ENCODE measurements at regions not wholly inside any gene's neighbourhood (a gene's known extent, or its start where the extent isn't known, plus 50 kb on each side); places are given as distances from the start of the nearest gene placed in this dataset.

DNA sequence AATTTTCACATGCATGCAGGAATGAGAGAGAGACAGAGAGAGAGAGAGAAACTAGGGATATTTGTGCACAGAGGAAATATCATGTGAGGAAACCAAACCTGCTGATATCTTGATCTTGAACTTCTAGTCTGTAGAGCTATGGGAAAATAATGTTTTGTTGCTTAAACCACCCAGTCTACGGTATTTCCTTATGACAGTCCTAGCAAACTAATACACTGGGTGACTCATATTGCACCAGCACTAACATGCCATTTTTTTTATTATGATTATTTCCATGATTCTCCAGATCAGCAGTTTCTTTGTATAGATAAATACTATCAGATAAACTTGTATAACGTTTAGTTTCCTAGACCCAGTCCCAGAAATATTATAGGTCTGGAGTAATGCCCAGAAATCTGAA, 1259.0 kb downstream of the ZPLD1 start:
- no peak for DNase-seq

DNA sequence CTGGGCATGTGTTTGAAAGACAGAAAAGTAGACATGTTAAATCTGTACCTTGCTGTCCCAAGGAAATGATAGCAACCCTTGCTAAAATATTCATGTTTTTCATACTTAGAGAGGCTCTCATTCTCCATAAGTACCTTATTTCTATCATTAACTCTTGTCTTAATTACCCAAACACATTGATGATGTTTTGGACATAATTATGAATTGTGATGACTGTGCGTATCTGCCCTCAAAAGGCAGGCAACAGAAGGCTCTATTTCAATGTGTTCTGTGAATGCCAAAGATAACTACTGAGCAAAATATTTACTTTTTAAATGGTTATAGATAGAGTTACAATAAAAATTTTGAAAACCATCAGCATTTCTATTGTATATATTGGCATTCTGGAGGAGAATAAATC, 1263.8 kb downstream of the ZPLD1 start:
- no peak for DNase-seq

DNA sequence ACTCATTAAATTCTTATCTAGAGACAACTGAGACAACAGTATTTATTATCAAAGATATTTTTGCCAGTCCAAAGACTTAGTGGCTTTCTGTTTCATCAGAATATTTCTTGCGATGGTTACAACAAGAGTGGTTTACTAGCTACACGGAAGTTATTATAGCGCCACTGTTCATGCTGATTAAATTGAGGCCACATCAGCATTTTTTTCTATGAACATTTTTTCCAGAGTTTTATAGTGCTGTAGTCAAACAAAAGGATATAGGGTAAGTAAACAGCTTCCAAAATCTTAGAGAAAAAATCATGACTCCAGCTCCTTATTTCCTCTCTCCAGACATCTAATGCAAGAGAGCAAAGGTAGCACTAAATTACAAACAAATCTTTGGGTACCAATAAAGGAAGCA, 1264.4 kb downstream of the ZPLD1 start:
- no peak for DNase-seq

DNA sequence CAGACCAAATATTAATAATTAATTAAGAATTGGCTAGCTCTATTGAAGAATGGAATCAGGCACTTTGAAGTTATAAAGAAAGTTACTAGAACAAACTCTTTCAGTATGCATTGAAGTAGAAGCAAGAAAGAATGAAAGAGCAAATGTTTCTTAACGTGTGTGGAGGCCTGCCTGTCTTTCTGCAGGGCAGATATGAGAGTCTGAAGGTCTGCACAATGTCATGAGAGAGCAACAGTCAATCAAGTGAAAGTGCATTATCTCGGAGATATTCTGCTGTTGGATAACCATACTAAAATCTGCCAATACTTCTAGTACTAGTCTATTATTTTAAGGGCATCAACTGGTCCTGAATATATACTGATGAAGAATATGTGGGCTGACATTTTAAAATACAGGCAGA, 1270.8 kb downstream of the ZPLD1 start:
- DNase-seq, result no peak

DNA sequence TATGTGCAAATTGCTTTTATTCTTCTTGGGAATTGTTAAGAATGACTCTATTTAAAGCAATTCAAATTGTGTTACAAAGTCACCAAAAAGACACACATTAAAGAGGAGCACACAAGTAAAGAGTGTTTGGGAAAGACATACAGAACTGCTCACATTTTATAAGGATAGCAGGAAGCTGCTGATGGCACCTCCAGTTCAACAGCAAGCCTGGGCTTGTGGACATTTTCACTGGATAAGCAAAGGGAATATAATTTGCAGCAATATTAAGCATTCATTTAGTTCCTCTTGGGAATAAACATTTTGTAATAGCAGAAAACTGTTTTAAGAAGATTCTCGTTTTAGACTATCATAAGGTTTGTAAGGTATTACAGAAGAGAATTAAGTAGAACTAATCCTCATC, 1271.9 kb downstream of the ZPLD1 start:
- no peak for DNase-seq

DNA sequence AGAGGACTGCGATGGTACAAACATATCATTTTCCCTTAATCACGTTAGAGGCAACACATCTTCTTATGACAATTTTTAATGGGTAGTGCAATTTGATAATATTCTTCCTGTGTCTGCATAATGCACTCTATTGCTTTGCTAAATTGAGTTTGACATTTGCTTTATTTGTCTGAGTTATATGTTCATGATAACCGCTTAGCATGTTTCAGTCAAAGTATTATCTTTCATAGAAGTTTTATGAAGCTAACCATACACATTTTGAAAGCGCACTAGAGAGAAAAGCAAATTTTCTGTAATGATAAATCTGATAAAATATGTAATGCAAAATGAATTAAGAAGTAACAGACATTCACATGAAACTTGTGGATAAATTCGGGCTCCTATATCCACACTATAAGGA, 1276.9 kb downstream of the ZPLD1 start:
- no peak for DNase-seq

DNA sequence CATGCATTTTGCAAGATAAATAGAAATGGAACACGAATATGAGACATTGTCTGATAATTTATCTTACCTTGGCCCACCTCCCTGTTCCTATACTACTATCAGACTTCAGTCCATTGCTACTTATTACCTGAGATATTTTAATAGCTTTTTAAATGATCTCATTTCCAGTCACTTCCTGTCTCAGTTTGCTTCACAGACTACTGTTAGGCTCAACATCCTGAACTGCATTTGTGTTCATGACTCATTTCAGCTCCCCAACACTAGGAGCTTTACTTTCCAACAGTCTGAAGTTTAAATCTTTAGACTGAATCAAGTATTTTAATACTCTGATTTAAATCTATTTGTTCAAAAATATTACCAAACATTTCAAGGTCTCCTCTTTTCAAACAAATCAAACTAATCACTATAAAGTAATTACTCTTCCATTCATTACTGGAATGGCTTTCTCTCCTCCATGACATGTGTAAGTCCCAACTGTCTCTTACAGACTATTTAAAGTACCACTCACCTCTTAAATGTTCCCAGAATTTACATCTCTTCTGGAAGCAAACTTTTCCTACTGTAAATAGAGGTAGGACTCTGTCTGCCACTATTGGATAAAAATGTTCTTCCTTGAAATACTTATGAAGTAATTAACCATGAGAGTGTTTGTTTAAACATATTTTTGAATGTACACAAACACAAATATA, 1277.6 kb downstream of the ZPLD1 start:
- DNase-seq, result no peak

DNA sequence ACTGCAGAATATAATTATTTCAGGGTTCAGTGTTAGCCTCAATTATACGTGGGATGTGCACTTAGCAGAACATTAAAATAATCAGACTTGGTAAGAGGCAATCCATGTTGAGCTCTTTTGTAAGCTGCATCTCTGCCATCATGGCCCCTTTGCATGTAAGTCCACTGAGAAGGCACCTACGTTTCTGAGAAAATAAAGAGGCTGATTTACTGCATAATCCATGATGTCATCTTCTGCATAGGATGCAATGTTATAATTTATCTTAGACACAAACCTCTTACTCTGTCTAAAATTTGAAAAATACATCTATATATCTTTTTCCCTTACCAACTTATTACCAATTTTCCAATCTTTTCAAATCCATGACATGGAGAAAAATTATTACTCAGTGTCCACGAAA, 1294.7 kb downstream of the ZPLD1 start:
- no peak for DNase-seq

DNA sequence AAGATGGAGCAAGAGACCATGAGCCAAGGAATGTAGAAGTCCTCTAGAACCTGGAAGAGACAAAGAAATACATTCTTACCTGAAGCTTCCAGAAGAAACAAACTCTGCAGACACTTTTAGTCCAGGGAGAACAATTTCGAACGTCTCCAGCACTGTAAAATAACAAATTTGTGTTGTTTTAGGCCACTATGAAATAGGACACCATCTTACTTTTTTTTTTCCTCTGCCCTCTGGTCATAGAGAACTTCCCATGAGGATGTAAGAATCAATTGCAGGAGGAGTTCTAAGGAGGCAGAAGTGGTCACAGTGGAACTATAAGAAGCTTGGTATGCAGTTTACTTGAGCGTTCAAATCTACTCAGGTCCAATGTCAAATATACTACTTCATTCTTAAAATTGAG, 1295.9 kb downstream of the ZPLD1 start:
- DNase-seq, result no peak

DNA sequence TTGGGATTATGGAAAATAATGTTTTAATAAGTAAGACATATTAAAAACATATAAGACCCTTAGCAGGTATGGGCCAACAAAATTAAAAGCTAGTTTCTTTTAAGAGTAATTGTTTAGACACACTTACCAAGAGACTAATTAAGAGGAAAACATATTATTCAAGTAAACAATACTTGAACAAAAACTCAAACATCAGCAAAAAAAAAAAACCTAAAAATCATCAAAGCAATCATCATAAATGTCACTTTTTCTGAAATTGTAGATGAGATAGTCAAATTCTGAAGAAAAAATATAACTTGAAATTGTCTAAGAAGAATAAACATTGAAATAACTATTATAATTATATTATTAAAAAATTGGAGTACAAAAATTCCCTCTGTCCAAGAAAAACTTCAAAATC, 1318.2 kb downstream of the ZPLD1 start:
- DNase-seq, result no peak

DNA sequence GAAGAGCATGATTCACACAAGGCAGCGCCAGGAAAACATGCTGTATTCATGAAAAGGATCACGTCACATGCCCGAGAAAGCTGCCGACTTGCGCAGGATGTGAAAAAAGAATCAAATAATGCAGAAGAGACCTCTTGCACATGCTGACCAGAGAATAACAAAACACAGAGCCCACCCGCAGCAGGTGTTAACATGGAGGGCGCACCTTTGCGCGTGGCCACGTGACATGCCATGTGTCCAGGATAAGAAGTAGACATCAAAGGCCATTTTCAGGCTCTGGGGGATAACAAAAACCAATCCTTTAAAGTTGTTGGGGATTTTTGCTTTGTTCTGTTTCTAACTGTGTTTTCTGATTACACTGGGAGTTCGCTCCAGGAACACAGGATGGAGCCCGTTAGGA, 1332.8 kb downstream of the ZPLD1 start:
- no peak for DNase-seq

DNA sequence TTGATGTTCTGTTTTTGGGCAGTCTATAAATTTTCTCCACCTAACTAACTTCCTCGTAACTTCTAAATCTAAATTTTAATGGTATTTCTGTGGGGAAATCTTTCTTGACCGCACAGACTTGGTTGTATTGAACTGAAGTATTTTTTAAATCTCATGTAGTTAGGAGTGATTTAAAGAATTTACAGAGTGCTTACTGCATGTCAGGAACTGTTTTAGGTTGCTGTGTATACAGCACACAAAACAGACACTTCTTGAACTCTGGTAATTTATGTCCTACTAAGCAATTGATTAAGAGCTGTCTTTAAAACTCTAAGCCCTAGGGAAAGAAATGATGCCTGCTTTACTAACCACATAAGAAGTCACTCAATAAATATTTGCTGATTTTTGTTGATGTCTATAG, 1350.2 kb downstream of the ZPLD1 start:
- no peak for DNase-seq

DNA sequence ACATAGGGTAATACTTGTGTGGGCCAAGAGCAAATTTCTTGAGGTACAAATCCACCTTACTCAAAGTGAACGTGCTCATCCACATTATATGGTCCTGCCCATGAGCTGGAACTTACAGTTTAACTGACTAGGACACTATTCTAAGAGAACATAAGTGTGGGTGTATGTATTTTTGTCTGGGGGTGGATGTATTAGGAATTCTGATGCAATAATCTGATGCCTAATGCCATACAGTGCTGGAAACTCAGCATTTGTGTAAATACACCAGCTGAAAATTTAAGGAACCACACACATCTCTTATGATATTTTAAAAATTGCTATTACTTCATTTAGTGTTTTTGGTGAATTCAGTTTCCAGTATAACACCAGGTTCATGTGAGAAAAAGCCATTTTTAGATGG, 1350.7 kb downstream of the ZPLD1 start:
- no peak for DNase-seq

DNA sequence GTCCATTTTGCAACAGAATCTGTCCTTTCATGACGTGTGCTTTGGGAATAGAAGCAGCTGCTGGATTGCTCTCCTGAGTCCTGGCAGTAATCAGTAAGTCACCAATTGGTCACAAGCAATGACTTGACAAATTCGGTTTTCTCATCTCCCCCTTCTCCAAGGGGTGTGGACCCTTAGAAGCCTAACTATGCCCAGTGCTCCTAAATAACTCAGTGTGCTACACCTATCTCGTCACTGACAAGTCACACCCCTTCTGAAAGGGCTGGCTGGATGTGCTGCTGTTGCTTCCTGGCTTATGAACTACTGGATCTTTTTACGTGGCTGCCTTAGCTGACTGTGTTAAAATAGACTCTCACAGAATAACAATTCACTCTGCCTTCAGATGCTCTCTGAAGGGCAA, 1351.5 kb downstream of the ZPLD1 start:
- DNase-seq, result no peak

DNA sequence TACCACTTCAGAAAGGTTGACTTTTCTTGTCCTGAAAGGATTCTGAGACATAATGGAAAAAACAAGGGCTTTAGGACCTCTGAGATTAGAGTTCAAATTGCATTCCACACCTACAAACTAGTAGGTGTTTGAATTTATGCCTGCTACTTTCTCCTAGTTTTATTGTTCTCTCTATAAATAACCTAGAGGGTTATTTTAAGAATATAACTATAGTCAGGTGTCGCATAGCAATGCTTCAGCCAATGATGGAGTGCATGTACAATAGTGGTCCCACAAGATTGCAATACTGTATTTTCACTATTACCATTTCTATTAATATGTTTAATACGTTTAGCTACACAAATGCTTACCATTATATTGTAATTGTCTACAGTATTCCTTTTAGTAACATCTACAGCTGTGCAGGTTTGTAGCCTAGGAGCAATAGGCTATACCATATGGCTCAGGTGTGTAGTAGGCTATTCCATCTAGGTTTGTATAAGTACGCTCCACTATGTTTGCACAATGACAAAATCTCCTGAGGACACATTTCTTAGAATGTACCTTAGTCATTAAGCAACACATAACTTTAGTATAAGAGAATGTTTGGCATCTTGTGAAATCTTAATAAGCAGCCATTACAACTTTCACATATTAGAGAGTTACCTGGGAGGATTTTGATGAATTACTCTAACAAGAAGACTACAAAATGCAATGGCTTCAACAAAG, 1352.5 kb downstream of the ZPLD1 start:
- DNase-seq, result no peak

DNA sequence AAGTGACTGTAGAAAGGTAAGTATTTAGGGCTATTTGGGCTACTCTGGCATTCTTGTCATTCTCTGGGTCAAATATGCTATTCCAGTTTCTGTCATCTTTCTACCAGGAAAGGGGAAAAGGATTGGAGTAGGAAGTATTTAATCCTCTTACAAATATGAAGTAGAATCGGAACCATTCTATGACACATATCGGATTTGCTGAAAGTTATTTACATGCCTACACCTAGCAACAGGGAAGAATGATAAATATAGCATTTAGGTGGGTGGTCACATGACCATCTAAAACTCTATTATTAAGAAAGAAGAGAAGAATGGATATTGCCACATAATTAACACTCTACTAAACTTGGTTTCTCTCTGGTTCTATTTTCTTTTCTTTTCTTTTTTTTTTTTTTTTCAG, 1353.1 kb downstream of the ZPLD1 start:
- no peak for DNase-seq

DNA sequence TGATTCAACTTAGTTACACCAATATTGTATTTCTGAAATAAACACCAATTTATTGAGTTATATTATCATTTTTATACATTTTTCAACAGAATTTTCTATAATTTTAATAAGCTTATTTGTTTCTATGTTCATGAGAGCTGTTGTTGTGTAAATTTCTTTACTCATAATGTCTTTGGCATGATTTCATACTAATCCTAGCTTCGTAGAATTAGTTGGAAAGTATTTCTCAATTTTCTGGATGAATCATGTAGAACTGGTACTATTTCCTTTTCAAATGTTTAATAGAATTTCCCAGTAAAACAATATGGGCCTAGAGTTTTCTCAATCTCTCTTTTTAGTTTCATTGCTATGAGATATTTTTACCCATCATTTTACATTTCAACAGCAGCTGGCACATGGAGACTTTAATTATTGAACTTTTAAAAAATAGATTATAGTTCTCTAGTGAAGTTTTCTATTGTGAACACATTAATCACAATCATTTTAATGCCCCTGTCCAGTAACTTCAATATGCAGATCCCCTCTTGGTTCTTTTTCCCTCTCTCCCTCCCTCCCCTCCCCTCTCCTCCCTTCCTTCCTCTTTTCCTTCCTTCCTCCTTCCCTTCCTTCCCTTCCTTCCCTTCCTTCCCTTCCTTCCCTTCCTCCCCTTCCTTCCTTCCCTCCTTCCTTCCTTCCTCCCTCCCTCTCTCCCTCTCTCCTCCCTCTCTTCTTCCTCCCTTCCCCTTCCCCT, 1357.1 kb downstream of the ZPLD1 start:
- no peak for DNase-seq

DNA sequence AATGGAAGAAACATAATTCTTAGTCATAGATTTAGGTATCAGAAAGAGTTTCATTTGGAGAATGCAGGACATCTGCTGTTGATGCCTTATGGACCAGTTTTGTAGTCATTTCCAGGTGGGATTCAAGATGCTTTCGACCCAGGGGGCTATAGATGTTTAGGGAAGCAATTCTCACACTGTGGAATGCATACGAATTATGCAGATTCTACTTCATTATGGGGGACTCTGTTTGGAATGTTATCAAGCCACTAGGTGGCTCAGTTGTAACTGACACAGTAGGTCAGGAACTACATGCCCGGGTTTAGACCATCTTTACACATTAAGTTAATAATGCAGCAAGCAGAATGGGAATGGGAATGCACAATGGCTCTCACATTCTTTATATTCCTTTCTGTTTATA, 1359.8 kb downstream of the ZPLD1 start:
- DNase-seq, result no peak

DNA sequence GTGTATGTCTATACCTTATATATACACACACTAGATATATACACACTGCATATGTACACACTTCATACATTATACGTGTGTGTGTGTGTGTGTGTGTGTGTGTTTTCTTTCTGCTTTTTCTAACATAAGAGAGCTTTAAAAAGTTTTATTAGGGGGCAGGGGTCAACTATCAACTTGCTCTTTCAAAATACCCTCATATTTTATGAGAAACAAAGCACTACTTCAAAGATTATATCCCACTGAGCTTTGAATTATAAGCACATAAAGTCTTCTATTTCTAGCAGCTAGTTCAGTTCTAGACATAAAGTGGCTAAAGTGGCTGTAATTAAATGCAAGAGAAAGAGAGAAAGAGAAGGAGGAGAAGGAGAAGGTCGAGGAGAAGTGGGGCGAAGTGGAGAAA, 1361.3 kb downstream of the ZPLD1 start:
- DNase-seq, result no peak

DNA sequence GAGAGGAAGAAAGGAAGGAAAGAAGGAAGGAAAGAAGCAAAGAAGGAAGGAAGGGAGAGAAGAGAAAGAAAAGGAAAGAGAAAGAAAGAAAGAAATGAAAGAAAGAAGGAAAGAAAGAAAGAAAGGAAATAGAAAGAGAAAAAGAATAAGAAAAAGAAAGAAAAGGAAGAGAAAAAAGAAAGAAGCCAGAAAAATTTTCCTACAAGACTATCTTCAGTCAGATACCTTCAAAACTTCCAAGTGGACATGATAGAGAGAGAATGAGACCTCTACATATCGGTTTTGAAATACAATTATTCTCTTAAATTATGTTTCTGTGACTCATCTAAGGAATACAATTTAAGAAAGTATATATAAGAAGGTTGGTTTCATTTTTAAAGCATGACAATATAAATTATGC, 1369.0 kb downstream of the ZPLD1 start:
- DNase-seq, result no peak

DNA sequence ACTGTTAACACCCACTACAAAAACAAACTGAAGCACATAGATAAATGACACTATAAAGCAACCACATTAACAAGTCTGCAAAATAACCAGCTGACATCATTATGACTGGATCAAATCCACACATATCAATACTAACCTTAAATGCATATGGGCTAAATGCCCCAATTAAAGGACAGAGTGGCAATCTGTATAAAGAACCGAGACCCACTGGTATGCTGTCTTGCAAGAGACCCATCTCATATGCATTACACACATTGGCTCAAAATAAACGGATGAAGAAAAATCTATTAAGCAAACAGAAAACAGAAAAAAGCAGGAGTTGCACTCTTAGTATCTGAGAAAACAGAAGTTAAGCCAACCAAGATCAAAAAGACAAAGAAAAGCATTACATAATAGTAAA, 1375.4 kb downstream of the ZPLD1 start:
- DNase-seq, result no peak

DNA sequence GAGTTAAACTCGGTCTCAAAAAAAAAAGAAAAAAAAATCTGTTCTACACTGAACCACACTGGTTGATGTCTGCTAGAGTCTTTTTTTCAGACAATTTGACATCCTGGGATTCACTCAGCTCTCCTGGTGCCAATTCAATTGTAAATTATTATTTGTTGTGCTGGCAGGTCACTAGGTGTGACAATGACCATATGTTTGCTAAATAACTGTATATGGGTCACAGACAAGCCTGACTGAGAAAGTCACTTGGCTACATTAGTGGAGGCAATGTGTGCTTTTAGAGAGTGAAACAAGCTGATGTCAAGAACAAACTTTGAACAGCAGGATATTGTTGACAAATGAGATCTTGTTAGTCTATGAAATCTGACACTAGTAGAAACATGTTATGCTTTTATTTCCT, 1379.1 kb downstream of the ZPLD1 start:
- DNase-seq, result no peak

DNA sequence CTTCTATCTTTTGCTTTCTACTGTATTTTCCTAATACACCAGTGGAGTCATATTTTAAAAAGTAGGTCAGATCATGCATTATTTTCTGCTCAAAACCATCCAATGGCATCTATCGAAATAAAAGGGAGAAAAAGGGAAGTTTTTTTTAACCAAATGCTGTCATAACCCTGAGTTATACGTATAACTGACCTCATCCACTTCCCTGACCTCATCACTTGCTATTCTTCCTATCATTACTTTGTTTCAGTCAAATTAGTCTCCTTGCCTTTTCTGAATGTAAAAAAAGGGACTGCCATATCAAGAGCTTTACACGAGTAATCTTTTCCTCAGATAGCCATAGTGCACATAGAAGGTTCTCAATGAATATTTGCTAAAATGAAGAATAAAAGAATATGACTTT, 1383.6 kb downstream of the ZPLD1 start:
- no peak for DNase-seq

DNA sequence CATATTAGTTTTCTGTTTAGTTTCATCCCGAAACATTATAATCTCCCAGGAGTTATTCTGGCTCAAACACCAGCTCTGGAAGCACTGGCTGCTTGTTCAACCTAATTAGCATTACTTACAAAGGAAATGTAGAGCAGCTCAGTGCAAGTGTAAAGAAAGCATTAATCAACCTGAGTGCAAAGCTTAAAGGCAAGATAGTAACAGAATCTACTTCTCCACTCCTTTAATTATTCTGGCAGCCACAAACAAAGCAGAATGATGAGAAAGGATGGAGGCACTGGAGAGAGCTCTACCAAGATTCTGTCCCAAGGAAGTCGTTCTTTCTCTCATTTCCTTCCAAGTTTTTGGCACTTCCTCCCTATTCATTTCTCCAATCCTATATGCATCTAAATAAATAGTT, 1384.0 kb downstream of the ZPLD1 start:
- no peak for DNase-seq
